ENCODE measurements at regions not wholly inside any gene's neighbourhood (a gene's known extent, or its start where the extent isn't known, plus 50 kb on each side); places are given as distances from the start of the nearest gene placed in this dataset.

- Histone ChIP-seq H3K27ac (ENCODE audit: low read length) (no peak overlapping the region), H3K4me1 (ENCODE audit: control insufficient read depth, low read depth, low read length) (no peaks in the 10 kb centered on the region), H3K27me3 (ENCODE audit: control insufficient read depth, insufficient read depth, low read length) (no peaks in the 10 kb centered on the region), H3K9ac (ENCODE audit: low read length) (no peak overlapping the region), H3K4me3 (ENCODE audit: low read length) (no peak overlapping the region), H3K9me3 (ENCODE audit: control insufficient read depth, low read depth, low read length) (no peaks in the 10 kb centered on the region), H3K36me3 (ENCODE audit: control insufficient read depth, low read depth, low read length) (no peaks in the 10 kb centered on the region)
These were observed 684.4 kb upstream of the CDH8 start for GRCh38 chr16:62720651-62721050.

GRCh38 chr16:62717026-62717425 is 680.8 kb upstream of the CDH8 start:
- no peak overlapping the region for H3K27ac ChIP-seq (ENCODE audit: low read length)
- H3K27me3 ChIP-seq (ENCODE audit: control insufficient read depth, insufficient read depth, low read length) = no peaks in the 10 kb centered on the region
- H3K36me3 ChIP-seq (ENCODE audit: control insufficient read depth, low read depth, low read length) = no peaks in the 10 kb centered on the region
- H3K9ac ChIP-seq (ENCODE audit: low read length) = no peak overlapping the region
- H3K4me3 ChIP-seq (ENCODE audit: low read length) = no peak overlapping the region
- no peaks in the 10 kb centered on the region for H3K9me3 ChIP-seq (ENCODE audit: control insufficient read depth, low read depth, low read length)
- no peaks in the 10 kb centered on the region for H3K4me1 ChIP-seq (ENCODE audit: control insufficient read depth, low read depth, low read length)

- H3K27ac ChIP-seq (ENCODE audit: low read length) = no peak overlapping the region
- no peaks in the 10 kb centered on the region for H3K4me1 ChIP-seq (ENCODE audit: control insufficient read depth, low read depth, low read length)
- H3K9me3 ChIP-seq (ENCODE audit: control insufficient read depth, low read depth, low read length) = no peaks in the 10 kb centered on the region
- no peaks in the 10 kb centered on the region for H3K27me3 ChIP-seq (ENCODE audit: control insufficient read depth, insufficient read depth, low read length)
- no peak overlapping the region for H3K9ac ChIP-seq (ENCODE audit: low read length)
- no peak overlapping the region for H3K4me3 ChIP-seq (ENCODE audit: low read length)
- no peaks in the 10 kb centered on the region for H3K36me3 ChIP-seq (ENCODE audit: control insufficient read depth, low read depth, low read length)
These were observed 679.5 kb upstream of the CDH8 start for GRCh38 chr16:62715701-62716100.

- Histone ChIP-seq H3K9ac (ENCODE audit: low read length) (no peak overlapping the region), H3K27ac (ENCODE audit: low read length) (no peak overlapping the region), H3K36me3 (ENCODE audit: control insufficient read depth, low read depth, low read length) (no peaks in the 10 kb centered on the region), H3K27me3 (ENCODE audit: control insufficient read depth, insufficient read depth, low read length) (no peaks in the 10 kb centered on the region), H3K4me3 (ENCODE audit: low read length) (no peak overlapping the region), H3K9me3 (ENCODE audit: control insufficient read depth, low read depth, low read length) (no peaks in the 10 kb centered on the region), H3K4me1 (ENCODE audit: control insufficient read depth, low read depth, low read length) (no peaks in the 10 kb centered on the region)
These were observed 676.3 kb upstream of the CDH8 start for GRCh38 chr16:62712566-62712965.

DNA sequence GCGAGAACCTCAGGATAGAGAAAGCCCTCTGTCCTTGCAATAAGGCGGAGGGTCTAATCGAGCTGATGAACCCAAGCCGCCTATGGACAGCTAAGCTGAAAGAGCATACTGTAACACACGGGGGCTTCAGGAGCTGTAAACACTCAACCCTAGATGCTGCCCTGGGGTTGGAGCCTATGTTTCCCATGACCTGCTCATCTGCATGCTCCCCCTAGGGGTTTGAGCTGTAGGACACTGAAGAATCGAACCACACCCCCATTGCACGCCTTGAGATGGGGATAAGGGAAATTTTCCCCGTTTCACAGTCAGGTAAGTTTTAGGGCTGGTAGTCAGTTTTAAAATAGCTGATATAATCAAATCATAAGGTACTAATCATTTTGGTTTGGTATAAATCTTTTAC is 675.6 kb upstream of the CDH8 start:
- Histone ChIP-seq H3K36me3 (ENCODE audit: control insufficient read depth, low read depth, low read length) (no peaks in the 10 kb centered on the region), H3K27ac (ENCODE audit: low read length) (no peak overlapping the region)

GRCh38 chr16:62709794-62710193 is 673.6 kb upstream of the CDH8 start:
- H3K4me3 ChIP-seq (ENCODE audit: low read length) = no peak overlapping the region
- no peaks in the 10 kb centered on the region for H3K9me3 ChIP-seq (ENCODE audit: control insufficient read depth, low read depth, low read length)
- H3K36me3 ChIP-seq (ENCODE audit: control insufficient read depth, low read depth, low read length) = no peaks in the 10 kb centered on the region
- no peaks in the 10 kb centered on the region for H3K4me1 ChIP-seq (ENCODE audit: control insufficient read depth, low read depth, low read length)
- no peak overlapping the region for H3K27ac ChIP-seq (ENCODE audit: low read length)
- H3K27me3 ChIP-seq (ENCODE audit: control insufficient read depth, insufficient read depth, low read length) = no peaks in the 10 kb centered on the region
- no peak overlapping the region for H3K9ac ChIP-seq (ENCODE audit: low read length)

More for the DNA sequence above, 675.6 kb upstream of the CDH8 start:
- Histone ChIP-seq H3K9ac (ENCODE audit: low read length) (no peak overlapping the region), H3K9me3 (ENCODE audit: control insufficient read depth, low read depth, low read length) (no peaks in the 10 kb centered on the region), H3K4me3 (ENCODE audit: low read length) (no peak overlapping the region), H3K4me1 (ENCODE audit: control insufficient read depth, low read depth, low read length) (no peaks in the 10 kb centered on the region), H3K27me3 (ENCODE audit: control insufficient read depth, insufficient read depth, low read length) (no peaks in the 10 kb centered on the region)

- H3K9me3 ChIP-seq (ENCODE audit: control insufficient read depth, low read depth, low read length) = no peaks in the 10 kb centered on the region
- no peak overlapping the region for H3K9ac ChIP-seq (ENCODE audit: low read length)
- no peaks in the 10 kb centered on the region for H3K27me3 ChIP-seq (ENCODE audit: control insufficient read depth, insufficient read depth, low read length)
These were observed 665.2 kb upstream of the CDH8 start for GRCh38 chr16:62701426-62701825.

DNA sequence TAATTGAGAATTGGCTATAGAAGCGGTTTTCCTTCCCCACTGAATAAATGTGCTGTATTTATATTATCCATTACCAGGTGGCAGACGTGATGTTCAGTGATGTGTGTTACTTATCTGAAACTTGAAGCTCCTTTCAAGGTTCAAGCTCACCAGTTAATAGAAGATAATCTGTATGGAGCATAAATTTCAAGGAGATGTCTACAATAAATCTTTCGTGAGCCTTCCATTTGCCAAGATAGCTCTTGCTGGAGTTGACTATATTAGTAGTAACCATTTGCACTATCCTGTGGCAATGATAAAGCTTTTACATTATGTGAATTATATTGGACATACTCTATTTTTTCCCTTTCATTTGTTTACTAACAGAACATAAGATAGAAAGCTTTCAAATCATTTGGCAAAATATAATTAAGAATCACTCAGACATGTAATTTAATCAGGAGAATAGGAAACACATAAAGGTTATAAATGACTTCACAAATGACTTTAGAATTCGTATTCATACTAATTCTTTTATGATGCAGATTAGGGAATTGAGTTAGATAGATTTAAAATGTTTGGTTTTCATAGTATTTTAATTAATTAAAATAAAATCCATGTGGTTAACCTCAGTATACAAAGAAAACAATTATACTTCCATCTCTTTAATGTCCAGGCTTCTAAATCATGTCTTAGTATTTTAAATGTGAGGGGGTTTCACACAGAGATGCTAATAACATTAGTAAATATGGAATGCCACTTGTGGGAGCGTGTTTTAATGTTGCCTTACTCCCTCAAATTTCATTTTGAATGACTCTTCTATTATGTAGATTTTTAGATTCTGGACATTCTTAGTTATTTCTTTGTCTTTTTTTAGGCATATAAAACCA is 664.4 kb upstream of the CDH8 start:
- H3K27me3 ChIP-seq (ENCODE audit: control insufficient read depth, insufficient read depth, low read length) = no peaks in the 10 kb centered on the region
- no peak overlapping the region for H3K9ac ChIP-seq (ENCODE audit: low read length)
- H3K4me3 ChIP-seq (ENCODE audit: low read length) = no peak overlapping the region
- peaks cover 4% of the 10 kb centered on the region for H3K4me1 ChIP-seq (ENCODE audit: control insufficient read depth, low read depth, low read length)
- no peaks in the 10 kb centered on the region for H3K36me3 ChIP-seq (ENCODE audit: control insufficient read depth, low read depth, low read length)
- no peaks in the 10 kb centered on the region for H3K9me3 ChIP-seq (ENCODE audit: control insufficient read depth, low read depth, low read length)
- H3K27ac ChIP-seq (ENCODE audit: low read length) = no peak overlapping the region

More at GRCh38 chr16:62701426-62701825, 665.2 kb upstream of the CDH8 start:
- H3K4me1 ChIP-seq (ENCODE audit: control insufficient read depth, low read depth, low read length) = peaks cover 4% of the 10 kb centered on the region
- no peak overlapping the region for H3K27ac ChIP-seq (ENCODE audit: low read length)
- no peaks in the 10 kb centered on the region for H3K36me3 ChIP-seq (ENCODE audit: control insufficient read depth, low read depth, low read length)
- no peak overlapping the region for H3K4me3 ChIP-seq (ENCODE audit: low read length)

- H3K9me3 ChIP-seq (ENCODE audit: control insufficient read depth, low read depth, low read length) = peaks cover 7% of the 10 kb centered on the region
- H3K9ac ChIP-seq (ENCODE audit: low read length) = no peak overlapping the region
- H3K4me3 ChIP-seq (ENCODE audit: low read length) = no peak overlapping the region
- no peaks in the 10 kb centered on the region for H3K36me3 ChIP-seq (ENCODE audit: control insufficient read depth, low read depth, low read length)
- no peaks in the 10 kb centered on the region for H3K4me1 ChIP-seq (ENCODE audit: control insufficient read depth, low read depth, low read length)
- no peaks in the 10 kb centered on the region for H3K27me3 ChIP-seq (ENCODE audit: control insufficient read depth, insufficient read depth, low read length)
- no peak overlapping the region for H3K27ac ChIP-seq (ENCODE audit: low read length)
These were observed 656.4 kb upstream of the CDH8 start for GRCh38 chr16:62692685-62693084.

- Histone ChIP-seq H3K9ac (ENCODE audit: low read length) (no peak overlapping the region), H3K27me3 (ENCODE audit: control insufficient read depth, insufficient read depth, low read length) (no peaks in the 10 kb centered on the region), H3K9me3 (ENCODE audit: control insufficient read depth, low read depth, low read length) (peaks cover 32% of the 10 kb centered on the region), H3K4me3 (ENCODE audit: low read length) (no peak overlapping the region), H3K36me3 (ENCODE audit: control insufficient read depth, low read depth, low read length) (no peaks in the 10 kb centered on the region), H3K4me1 (ENCODE audit: control insufficient read depth, low read depth, low read length) (no peaks in the 10 kb centered on the region), H3K27ac (ENCODE audit: low read length) (no peak overlapping the region)
These were observed 645.6 kb upstream of the CDH8 start for GRCh38 chr16:62681819-62682218.

GRCh38 chr16:62678796-62679195 is 642.6 kb upstream of the CDH8 start:
- Histone ChIP-seq H3K4me1 (ENCODE audit: control insufficient read depth, low read depth, low read length) (no peaks in the 10 kb centered on the region), H3K27me3 (ENCODE audit: control insufficient read depth, insufficient read depth, low read length) (no peaks in the 10 kb centered on the region), H3K9ac (ENCODE audit: low read length) (no peak overlapping the region), H3K9me3 (ENCODE audit: control insufficient read depth, low read depth, low read length) (peaks cover 22% of the 10 kb centered on the region), H3K27ac (ENCODE audit: low read length) (no peak overlapping the region), H3K4me3 (ENCODE audit: low read length) (no peak overlapping the region), H3K36me3 (ENCODE audit: control insufficient read depth, low read depth, low read length) (no peaks in the 10 kb centered on the region)

DNA sequence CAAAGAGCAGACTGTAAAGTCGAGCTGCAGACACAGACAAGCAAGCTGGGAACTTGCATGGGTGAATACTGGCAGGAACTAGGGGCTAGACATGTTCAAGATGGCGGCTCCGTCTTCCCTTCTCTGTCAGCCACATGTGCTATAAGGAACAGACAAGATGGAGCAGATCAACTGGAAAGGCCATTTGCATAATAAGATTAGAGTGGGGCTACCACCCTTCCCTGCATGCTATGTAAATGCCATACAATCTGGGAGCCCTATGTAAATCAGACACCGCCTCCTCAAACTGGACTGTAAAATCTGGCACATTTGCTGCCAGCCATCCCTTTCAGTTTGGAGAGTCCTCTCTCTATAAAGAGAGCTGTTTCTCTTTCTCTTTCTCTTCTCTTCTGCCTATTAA is 640.1 kb upstream of the CDH8 start:
- Histone ChIP-seq H3K9me3 (ENCODE audit: control insufficient read depth, low read depth, low read length) (peaks cover 21% of the 10 kb centered on the region), H3K36me3 (ENCODE audit: control insufficient read depth, low read depth, low read length) (no peaks in the 10 kb centered on the region), H3K4me1 (ENCODE audit: control insufficient read depth, low read depth, low read length) (no peaks in the 10 kb centered on the region), H3K27me3 (ENCODE audit: control insufficient read depth, insufficient read depth, low read length) (no peaks in the 10 kb centered on the region), H3K27ac (ENCODE audit: low read length) (no peak overlapping the region), H3K4me3 (ENCODE audit: low read length) (no peak overlapping the region), H3K9ac (ENCODE audit: low read length) (no peak overlapping the region)
